MM.1S (cell line): ENCODE measurements at regions not wholly inside any gene's neighbourhood (a gene's known extent, or its start where the extent isn't known, plus 50 kb on each side); places are given as distances from the start of the nearest gene placed in this dataset.
"Not testable (repeated sequence)": the region's sequence is repeated elsewhere in the genome, so short reads cannot be mapped to it uniquely, and the experiment has no call there.

Source experiments
- DNase-seq: peaks from one replicate; pipeline ENCODE4 v3.0.0-alpha.2; 2015
- H2AFZ ChIP-seq: fragments of 300-600 bp; sonication (generic); 2 replicates; pipeline ENCODE4 v1.6.0; 2016; ENCODE audit warnings: antibody characterized with exemption, low read length
- H3F3A ChIP-seq: fragments of 300-600 bp; sonication (generic); 2 replicates; pipeline ENCODE4 v1.6.1; 2016; ENCODE audit warnings: mild to moderate bottlenecking, antibody characterized with exemption, low read length, moderate library complexity, mixed read lengths; ENCODE audit not compliant: insufficient read depth
- H3K27ac ChIP-seq: fragments of 300-600 bp; sonication (generic); 2 replicates; pipeline ENCODE4 v1.5.1; 2016; ENCODE audit warnings: mild to moderate bottlenecking, low read length
- H3K27me3 ChIP-seq: fragments of 300-600 bp; sonication (generic); replicated peaks from 2 replicates; pipeline ENCODE4 v1.6.0; 2016; ENCODE audit warnings: low read length; ENCODE audit not compliant: insufficient read depth
- H3K36me3 ChIP-seq: fragments of 300-600 bp; sonication (generic); replicated peaks from 2 replicates; pipeline ENCODE4 v1.6.1; 2016; ENCODE audit warnings: mild to moderate bottlenecking, low read length, mixed read lengths; ENCODE audit not compliant: insufficient read depth
- H3K4me1 ChIP-seq: fragments of 300-600 bp; sonication (generic); 2 replicates; pipeline ENCODE4 v1.6.1; 2016; ENCODE audit warnings: low read length, mixed read lengths
- H3K4me2 ChIP-seq: fragments of 300-600 bp; sonication (generic); 2 replicates; pipeline ENCODE4 v1.6.0; 2016; ENCODE audit warnings: low read depth, low read length
- H3K4me3 ChIP-seq: fragments of 300-600 bp; sonication (generic); 2 replicates; pipeline ENCODE4 v1.5.1; 2016; ENCODE audit warnings: low read length, mixed read lengths
- H3K79me2 ChIP-seq: fragments of 300-600 bp; sonication (generic); 2 replicates; pipeline ENCODE4 v1.6.1; 2016; ENCODE audit warnings: mixed run types, low read length, mixed read lengths
- H3K9ac ChIP-seq: fragments of 300-600 bp; sonication (generic); 2 replicates; pipeline ENCODE4 v1.6.1; 2016; ENCODE audit warnings: low read length, mixed read lengths
- H3K9me2 ChIP-seq: fragments of 300-600 bp; sonication (generic); replicated peaks from 2 replicates; pipeline ENCODE4 v1.6.1; 2016; ENCODE audit warnings: mild to moderate bottlenecking, low read length, mixed read lengths; ENCODE audit not compliant: insufficient read depth
- H3K9me3 ChIP-seq: fragments of 300-600 bp; sonication (generic); replicated peaks from 2 replicates; pipeline ENCODE4 v1.6.1; 2016; ENCODE audit warnings: mild to moderate bottlenecking, low read length, mixed read lengths; ENCODE audit not compliant: insufficient read depth
- H4K20me1 ChIP-seq: fragments of 300-600 bp; sonication (generic); 2 replicates; pipeline ENCODE4 v1.6.1; 2016; ENCODE audit warnings: mild to moderate bottlenecking, low read length, moderate library complexity, mixed read lengths; ENCODE audit not compliant: insufficient read depth
- EZH2 ChIP-seq: fragments of 300-600 bp; sonication (generic); optimal IDR thresholded peaks from 2 replicates; pipeline ENCODE3; 2017; ENCODE audit warnings: low read depth, mild to moderate bottlenecking, antibody characterized with exemption, low read length, mixed read lengths
- EZH2phosphoT487 ChIP-seq: fragments of 300-600 bp; sonication (generic); IDR thresholded peaks from 2 replicates; pipeline ENCODE4 v1.6.1; 2018; ENCODE audit warnings: antibody characterized with exemption, low read length
- TF ChIP-seq, protein P1 (sequence below): fragments of 300-600 bp; sonication (generic); IDR thresholded peaks from 2 replicates; pipeline ENCODE4 v1.5.1; 2016; ENCODE audit warnings: antibody characterized with exemption, low read length, mixed read lengths

GRCh38 chr4:31877429-31877828, 1157.3 kb downstream of the PCDH7 start:
- H3F3A ChIP-seq = no peaks in the 10 kb centered on the region
- H3K4me1 ChIP-seq = no peaks in the 10 kb centered on the region
- H3K9me3 ChIP-seq = no peaks in the 10 kb centered on the region

GRCh38 chr4:31880837-31881236, 1160.7 kb downstream of the PCDH7 start:
- DNase-seq, H3K4me3 ChIP-seq, H3K27ac ChIP-seq, H3F3A ChIP-seq, H3K27me3 ChIP-seq, H2AFZ ChIP-seq, H3K4me2 ChIP-seq, H3K9me3 ChIP-seq, H3K4me1 ChIP-seq, H3K79me2 ChIP-seq, H3K9ac ChIP-seq, H3K9me2 ChIP-seq, H3K36me3 ChIP-seq, H4K20me1 ChIP-seq: not testable (repeated sequence)

More at GRCh38 chr4:31877429-31877828, 1157.3 kb downstream of the PCDH7 start:
- no peak overlapping the region for H3K9ac ChIP-seq
- H2AFZ ChIP-seq = no peak overlapping the region
- no peaks in the 10 kb centered on the region for H4K20me1 ChIP-seq
- no peak overlapping the region for H3K4me2 ChIP-seq
- no peaks in the 10 kb centered on the region for H3K36me3 ChIP-seq
- no peak for DNase-seq
- H3K9me2 ChIP-seq = no peaks in the 10 kb centered on the region
- no peak overlapping the region for H3K27ac ChIP-seq
- no peak overlapping the region for H3K4me3 ChIP-seq
- H3K27me3 ChIP-seq = no peaks in the 10 kb centered on the region
- H3K79me2 ChIP-seq = no peaks in the 10 kb centered on the region
- no peak for TF ChIP-seq EZH2phosphoT487
- no peak for TF ChIP-seq EZH2
- TF ChIP-seq, protein P1, sequence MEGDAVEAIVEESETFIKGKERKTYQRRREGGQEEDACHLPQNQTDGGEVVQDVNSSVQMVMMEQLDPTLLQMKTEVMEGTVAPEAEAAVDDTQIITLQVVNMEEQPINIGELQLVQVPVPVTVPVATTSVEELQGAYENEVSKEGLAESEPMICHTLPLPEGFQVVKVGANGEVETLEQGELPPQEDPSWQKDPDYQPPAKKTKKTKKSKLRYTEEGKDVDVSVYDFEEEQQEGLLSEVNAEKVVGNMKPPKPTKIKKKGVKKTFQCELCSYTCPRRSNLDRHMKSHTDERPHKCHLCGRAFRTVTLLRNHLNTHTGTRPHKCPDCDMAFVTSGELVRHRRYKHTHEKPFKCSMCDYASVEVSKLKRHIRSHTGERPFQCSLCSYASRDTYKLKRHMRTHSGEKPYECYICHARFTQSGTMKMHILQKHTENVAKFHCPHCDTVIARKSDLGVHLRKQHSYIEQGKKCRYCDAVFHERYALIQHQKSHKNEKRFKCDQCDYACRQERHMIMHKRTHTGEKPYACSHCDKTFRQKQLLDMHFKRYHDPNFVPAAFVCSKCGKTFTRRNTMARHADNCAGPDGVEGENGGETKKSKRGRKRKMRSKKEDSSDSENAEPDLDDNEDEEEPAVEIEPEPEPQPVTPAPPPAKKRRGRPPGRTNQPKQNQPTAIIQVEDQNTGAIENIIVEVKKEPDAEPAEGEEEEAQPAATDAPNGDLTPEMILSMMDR = no peak

GRCh38 chr4:31896349-31896748, 1176.2 kb downstream of the PCDH7 start:
- Histone ChIP-seq H3K4me2 (no peak overlapping the region), H3K27ac (no peak overlapping the region), H3K79me2 (no peaks in the 10 kb centered on the region), H3K9me2 (no peaks in the 10 kb centered on the region), H3K9me3 (no peaks in the 10 kb centered on the region), H4K20me1 (no peaks in the 10 kb centered on the region), H3K4me3 (no peak overlapping the region), H3K36me3 (no peaks in the 10 kb centered on the region), H3F3A (no peaks in the 10 kb centered on the region), H3K9ac (no peak overlapping the region), H2AFZ (no peak overlapping the region), H3K27me3 (no peaks in the 10 kb centered on the region), H3K4me1 (no peaks in the 10 kb centered on the region)
- DNase-seq = no peak
- TF ChIP-seq, protein P1 = no peak
- TF ChIP-seq EZH2 (no peak), EZH2phosphoT487 (no peak)

DNA sequence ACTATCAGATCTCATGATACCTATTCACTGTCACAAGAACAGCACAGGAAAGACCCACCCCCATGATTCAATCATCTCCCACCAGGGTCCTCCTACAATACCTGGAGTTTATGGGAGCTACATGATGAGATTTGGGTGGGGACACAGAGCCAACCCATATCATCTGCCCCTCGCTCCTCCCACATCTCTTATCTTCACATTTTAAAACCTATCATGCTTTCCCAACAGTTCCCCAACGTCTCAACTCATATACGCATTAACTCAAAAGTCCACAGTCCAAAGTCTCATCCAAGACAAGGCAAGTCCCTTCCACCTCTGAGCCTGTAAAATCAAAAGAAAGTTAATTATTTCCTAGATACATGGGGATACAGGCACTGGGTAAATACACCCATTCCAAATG, 1185.2 kb downstream of the PCDH7 start:
- H3F3A ChIP-seq = no peaks in the 10 kb centered on the region
- H3K4me3 ChIP-seq = no peak overlapping the region
- no peaks in the 10 kb centered on the region for H3K9me3 ChIP-seq
- H3K4me1 ChIP-seq = no peaks in the 10 kb centered on the region
- H2AFZ ChIP-seq = no peak overlapping the region
- H3K4me2 ChIP-seq = no peak overlapping the region
- H3K36me3 ChIP-seq = no peaks in the 10 kb centered on the region
- no peaks in the 10 kb centered on the region for H3K79me2 ChIP-seq
- H3K27ac ChIP-seq = no peak overlapping the region
- no peaks in the 10 kb centered on the region for H3K9me2 ChIP-seq
- H3K27me3 ChIP-seq = no peaks in the 10 kb centered on the region
- H4K20me1 ChIP-seq = no peaks in the 10 kb centered on the region
- H3K9ac ChIP-seq = no peak overlapping the region
- TF ChIP-seq EZH2 (no peak), EZH2phosphoT487 (no peak)
- TF ChIP-seq, protein P1 = no peak
- DNase-seq = no peak
